ENCODE measurements at regions not wholly inside any gene's neighbourhood (a gene's known extent, or its start where the extent isn't known, plus 50 kb on each side); places are given as distances from the start of the nearest gene placed in this dataset.

DNA sequence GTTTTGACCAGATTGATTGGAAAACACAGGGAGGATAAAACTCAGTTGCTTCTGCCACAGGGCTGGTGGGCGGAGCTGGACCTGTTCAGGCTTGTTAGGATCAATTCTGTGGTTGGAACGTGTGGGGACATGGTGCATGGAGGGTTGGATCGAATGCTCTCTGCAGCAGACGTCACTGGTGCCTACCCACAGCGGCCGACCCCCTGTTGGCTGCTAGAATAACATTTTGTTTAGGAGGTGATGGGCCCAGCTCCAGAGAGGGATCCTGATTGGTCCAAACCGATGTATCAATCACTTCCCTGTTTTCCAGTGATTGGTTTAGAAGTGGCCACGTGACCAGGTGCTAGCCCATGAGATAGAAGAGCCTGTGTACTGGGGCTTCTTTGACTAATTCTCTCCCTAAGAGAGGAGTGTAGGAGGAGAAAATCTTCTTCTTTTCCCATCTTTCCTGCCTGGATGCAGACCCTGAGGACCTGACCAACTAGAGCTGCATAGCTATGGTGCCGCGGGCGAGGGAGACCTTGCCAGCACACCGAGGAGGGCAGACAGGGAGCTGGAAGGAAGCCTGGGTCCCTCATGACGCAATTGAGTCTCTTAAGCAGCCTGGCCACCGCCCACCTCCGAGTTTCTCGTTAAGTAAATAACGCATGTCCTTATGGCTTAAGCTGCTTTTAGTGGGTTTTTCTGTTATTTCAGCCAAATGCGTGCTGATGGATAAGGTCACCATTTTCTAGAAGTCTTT is 163.5 kb downstream of the AACS start:
- DNase-seq, result no peak

DNA sequence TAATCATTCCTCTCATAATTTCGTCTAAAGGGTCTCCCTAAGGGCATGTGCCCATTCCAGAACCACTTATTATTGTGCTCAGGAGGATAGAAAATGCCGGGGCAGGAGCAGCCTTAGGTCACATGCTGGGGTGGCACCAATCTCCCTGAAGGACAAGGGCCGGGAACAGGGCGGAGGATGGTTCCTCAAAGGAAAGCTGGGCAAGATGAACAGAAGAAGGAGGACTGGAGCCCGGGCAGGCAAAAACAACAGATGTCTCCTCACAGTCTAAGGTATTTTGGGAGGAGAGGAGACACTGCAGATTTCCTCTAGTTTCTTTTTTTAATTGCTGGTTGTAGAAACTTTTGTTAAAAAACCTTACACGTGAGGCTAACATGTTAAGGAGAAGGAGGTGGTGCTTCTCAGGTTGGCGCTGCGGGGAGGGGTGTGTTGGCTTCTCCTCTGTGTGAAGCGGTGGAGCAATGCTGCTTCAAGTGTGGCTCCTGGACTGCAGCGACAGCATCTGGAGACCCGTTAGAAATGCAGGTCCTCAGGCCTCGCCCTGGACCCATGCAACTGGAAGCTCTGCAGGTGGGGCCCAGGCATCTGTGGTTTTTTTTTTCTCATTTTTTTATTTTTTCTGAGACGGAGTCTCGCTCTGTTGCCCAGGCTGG is 164.8 kb downstream of the AACS start:
- DNase-seq, result no peak

DNA sequence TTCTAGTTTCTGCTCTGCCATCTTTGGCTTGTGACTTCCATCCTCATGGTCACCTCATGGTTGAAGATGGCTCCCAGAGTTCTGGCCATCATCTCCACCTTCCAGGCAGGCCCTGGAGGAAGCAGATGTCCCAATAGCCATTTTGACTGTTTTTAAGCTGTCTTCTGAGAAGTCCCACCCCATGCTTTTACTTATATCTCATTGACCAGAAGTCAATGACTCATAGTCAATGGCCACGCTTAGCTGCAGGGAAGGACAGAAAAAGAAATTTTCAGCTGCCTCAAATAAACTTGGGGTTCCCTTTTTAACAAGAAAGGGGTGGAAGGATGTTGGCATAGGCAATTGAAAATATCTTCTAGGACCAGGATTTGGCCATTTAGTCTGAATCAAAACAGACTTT is 168.1 kb downstream of the AACS start:
- DNase-seq, result no peak

DNA sequence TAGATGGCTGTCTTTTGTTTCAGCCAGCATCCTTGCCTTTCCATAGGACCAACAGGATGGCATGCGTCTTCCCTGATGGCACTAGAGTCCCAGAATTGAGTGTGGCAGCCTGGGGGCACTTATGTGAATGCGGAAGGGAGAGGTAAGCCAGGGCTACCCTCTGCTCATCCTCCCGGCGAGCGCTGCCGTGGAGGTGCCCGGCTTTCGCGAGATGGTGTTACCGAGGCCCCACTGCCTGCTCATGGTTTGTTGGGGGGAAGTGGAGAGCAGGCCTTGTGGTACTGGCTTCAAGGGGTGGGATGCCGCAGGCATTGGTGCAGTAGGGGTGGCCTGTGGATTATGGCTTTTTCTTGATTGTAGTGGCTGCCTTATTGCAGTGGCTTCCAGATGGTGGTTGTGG is 174.3 kb downstream of the AACS start:
- DNase-seq, result no peak

DNA sequence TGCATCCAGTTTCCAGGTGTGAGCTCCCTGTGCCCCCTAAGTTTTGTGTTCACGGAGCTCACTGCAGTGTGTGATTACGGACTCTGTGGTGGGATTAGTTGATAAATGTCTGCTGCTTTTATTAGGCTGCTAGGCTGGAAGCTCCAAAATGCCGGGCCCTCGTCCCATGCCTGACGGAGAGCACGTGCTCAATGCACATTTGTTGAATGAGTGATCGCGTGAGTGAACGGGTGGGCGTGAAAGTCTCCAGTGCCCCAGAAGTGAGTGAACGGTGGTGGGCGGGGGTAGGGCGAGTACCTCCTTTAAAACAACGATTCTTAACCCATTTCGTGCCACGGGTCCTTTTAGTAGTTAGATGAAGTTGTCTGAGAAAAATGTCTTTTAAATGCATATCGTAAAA is 175.5 kb downstream of the AACS start:
- DNase-seq, result no peak

DNA sequence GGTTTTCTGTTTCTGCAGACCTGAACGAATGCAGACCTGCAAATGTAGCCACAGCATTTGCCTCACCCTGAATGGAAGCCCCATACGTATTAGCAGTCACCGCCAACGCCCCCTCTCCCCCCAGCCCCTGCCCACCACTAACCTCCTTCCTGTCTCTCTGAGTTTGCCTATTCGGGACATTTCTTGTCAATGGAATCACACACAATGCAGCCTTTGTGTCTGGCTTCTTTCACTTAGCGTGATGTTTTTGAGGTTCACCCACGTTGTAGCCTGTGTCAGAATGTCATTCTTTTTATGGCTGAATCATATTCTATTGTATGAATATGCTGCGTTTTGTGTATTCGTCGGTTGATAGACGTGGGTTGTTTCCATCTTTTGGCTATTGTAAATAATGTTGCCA is 178.6 kb downstream of the AACS start:
- no peak for DNase-seq

DNA sequence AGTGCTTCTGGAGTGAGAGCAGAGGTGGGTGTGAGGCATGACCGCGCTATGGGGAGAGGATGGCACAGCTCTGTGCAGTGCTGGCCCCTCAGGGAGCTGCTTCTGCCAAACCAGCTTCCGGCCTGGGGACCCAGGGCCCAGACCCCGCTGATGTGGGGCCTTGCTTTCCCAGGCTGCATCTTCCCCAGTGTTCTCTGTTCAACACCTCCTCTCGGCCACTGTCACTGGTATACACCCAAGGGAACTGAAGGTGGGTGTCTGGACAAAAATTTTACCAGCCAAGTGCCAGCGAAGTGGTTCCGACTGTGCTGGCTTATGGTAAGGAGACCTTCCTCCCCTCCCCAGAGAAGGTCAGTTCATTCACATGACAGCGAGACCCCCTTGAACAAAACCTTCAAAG is 179.1 kb downstream of the AACS start:
- DNase-seq, result no peak

DNA sequence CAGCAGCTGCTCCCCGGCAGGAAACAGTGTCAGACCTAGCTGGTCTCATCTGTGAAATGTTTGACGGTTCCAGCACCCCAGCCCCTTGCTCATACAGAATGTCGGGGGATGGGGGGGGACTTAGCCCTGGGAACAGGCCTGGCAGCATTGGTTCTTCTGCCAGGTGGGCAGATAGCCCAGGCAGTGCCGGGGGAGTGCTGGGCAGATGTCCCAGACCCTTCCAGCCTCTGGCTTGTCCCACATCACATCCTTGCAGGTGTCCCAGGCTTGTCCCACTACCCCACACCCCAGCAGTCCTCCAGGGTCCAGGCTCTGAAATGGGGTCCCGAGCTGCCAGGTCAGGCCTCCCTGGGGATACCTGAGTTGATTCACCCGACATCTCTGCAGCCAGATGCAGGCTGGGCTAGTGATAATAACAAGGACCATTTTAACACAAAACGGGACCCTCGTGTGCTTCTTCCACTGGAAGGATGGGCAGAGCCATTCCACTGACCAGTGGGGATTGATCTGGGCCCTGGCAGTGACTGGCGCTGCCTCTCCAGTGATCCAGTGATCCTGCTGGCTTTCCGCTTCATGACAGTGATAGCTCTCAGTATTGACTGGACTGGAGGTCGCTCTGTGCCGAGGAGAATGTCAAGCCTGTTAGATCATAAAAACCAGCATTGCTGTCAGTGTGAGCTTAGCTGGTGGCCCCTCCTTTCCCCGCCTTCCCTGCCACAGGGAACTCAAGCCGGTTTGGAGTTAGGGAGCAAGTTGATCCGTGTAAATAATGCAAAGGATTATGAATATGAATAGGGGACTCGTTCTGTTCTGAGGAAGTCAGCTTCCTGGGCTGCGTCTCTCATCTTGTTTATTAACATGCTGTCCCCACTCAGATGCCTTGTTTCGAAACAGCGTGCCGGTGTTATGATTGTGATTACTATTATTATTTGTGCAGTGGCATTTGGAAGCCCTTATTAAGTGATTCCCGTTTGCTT is 180.6 kb downstream of the AACS start:
- no peak for DNase-seq

DNA sequence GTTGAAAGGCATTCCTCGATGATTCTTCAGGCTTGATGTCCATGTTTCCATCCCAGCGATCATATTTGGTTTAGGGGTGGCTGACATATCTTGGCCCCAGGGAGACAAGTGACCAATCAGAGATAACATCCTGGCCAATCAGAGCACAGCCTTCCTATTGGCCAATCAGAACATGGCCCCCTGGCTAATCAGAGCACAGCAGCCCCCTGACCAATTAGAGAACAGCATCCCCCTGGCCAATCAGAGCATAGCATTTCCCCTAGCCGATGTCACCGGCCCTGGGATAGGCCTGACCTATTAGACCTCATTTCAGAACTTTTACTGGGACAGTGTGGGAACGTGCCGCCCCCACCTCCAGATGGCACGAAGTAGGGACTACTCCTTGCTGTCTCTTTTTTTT is 182.2 kb downstream of the AACS start:
- no peak for DNase-seq

DNA sequence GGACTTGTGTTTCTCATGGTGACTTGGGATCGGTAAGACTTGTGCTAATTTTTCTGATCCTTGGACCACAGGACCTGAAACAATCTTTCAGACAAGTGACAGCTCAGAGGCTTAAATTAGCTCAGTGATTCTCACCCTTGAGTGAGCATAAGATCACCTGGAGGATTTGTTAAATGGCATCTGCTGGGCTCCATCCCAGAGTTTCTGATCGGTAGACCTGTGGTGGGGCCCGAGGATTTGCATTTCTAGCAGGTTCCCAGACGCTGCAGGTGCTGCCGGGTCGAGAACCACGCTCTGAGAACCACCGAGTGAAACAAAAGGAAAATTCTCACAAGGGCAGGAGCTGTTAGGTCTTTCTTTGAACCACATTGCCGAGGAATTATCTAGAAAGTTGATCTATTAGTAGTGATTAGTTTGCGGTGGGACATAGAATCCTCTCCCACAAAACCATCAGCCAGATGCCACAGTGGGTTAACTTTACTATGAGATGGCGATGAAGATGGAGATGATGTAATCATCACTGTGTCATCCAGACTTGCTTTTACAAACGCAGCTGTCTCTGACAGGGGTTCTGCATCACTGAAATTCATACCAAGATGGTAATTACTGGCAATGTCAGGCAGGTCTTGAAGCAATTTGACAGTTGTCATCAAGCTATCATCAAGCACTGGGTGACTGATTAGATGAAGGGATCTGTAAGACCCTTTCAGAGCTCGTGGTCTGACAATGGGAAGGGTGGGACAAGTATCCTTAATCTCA is 184.0 kb downstream of the AACS start:
- DNase-seq, result no peak

DNA sequence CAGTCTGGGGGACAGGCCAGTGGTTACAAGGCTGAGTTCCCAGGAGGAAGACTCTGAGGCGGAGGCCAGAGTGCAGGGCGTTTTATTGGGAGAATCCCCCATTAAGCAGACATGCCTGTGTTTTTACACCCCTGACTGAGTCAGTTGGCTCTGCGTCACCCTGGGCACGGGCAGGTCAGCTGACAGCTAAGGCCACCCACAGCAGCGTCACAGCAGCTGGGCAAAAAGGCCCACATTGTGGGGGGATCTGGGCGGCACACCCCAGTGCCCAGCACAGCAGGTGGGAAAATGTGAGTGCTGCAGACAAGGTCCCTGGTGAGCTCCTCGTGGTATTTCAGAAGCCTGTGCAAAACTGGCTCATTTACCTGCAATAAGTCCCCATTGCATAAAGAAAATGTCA is 184.7 kb downstream of the AACS start:
- no peak for DNase-seq

DNA sequence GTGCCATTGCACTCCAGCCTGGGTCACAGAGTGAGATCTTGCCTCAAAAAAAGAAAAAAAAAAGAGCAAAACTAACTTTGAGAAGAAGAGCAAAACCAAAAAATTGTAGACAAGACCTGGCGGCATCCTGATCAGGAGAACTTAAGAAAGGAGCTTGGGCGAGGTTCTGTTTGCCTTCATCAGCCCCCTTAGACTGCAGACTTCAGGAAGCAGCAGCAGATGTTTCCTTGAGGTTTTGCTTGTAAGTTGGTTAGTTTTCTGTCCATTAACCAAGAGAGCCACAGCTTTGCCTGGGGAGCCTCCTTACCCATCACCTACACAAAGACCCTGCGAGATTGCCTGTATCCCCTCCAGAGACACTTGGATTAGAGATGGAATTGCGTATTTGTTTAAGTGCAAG is 189.0 kb downstream of the AACS start:
- DNase-seq, result no peak

DNA sequence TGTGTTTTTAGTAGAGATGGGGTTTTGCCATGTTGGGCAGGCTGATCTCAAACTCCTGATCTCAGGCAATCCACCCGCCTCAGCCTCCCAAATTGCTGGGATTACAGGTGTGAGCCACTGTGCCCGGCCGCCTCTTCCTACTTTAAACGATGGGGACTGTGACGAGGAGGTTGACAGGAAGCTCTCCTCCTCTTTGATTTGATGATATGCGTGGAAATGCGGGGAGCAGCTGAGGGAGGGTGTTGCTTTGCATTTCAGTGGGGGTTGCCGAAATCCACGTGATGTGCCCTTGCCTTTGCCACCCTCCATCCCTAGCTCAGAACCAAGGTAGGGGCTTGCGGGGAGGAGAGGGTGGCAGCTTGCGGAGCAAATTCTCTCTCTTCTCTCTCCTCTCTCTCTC is 189.6 kb downstream of the AACS start:
- no peak for DNase-seq

DNA sequence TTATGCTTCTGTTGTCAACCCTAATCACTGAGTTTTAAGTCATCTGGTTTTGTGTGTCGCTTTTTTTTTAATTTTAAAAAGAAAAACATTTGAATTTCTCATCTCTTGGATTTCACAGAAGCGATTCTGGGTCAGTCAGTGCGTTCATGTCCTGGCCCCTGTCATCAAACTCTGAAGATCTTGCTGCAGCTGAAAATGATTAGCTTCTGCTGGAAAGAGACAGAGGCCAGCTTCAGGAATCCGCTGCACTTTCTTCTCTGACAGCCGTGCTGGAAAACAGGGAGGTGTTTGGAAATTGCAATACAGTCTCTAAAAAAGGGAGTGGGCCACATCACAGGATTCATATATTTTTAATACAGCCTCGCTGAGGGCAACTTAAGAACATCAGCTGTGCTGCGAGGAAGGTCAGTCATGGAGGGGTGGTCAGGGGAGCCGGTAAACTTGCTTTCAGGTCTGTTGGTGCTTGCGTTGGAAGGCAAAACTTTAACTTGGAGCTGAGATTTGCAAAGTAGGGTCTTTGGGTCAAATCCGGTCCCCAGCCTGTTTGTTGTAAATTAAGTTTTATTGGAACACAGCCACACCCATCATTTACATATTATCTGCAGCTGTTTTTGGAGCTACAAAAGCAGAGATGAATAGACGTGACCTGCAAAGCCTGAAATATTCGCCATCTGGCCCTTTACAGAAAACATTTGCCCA is 190.8 kb downstream of the AACS start:
- DNase-seq, result no peak

DNA sequence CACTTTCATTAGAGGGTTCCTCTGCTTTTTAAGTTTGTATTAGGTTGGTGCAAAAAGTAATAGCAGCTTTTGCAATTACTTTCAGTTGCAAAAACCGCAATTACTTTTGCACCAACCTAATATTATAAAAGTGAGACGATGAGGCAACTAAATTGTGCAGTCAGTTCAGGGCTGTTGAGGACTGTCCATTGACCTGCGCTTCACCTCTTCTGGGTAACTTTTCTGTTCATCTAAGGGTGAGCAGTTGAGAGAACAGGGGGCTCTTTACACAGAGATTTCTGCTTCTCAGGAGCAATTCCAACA is 191.3 kb downstream of the AACS start:
- no peak for DNase-seq

DNA sequence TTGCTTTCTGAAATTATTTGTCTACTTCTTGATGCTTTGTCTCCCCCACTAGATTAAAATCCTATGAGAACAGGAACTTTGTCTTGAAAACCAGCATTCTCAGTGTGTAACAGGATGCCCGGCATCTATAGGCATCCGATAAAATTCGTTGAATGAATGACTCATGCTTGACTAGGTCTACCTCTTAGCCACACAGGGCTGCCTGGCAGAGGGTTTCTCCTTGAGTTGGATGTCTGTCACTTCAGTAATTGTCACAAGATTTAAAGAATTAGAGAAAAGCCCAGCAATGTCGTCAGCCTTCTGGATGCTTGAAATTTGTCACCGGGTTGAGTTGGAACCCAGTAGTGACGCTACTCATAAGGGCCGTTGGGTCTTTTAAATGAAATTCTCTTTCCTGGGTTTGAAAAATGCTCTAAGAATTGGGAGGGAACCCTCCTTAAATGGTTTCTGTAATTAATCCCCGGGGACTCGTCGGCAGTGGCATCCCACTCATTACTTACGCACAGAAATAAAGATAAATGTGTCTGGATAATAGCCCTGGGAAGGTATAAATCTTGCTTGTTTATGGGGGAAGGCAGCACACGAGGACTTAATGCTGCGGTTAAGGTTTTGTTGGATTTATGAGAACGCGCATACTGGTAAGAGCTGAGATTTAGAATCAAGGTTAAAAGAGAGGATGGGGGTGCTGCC is 194.1 kb downstream of the AACS start:
- no peak for DNase-seq

DNA sequence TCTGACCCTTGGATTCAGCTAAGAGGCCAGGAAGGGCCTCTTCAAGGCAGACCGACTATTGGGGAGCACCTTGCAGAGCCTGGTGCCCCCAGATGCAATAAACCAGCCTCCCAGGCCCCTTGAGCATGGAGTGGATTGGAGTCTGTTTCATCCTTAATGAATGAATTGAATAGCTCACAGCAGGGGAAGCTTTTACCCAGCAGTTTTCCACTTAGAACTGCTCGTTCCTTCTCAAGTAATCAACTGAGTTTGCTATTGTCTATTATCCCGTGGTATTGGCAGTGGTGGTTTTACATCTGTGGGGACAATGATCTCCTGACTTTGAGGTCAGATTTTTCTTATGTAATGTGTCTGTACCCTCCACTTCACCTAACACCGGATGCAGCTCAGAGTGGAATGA is 197.6 kb downstream of the AACS start:
- DNase-seq, result peak; percentile 31

DNA sequence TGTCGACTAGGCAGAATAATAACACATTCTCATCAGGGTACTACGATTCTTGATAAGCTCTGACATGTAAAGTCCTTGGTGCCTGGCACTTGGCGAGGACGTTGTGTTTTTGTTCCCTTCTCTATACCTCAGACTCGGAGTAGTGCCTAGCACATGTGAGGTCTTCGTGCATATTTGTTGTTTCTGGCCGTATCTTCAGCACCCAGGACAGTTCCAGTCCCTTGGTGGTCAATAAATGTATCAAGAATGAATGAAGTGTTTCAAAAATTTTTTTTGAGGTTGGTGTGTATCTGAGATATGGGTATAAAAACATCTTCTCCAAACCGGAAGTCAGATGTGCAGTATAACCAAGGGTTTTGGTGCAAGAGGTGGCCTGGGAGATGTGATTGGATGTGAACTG is 198.2 kb downstream of the AACS start:
- DNase-seq, result no peak

DNA sequence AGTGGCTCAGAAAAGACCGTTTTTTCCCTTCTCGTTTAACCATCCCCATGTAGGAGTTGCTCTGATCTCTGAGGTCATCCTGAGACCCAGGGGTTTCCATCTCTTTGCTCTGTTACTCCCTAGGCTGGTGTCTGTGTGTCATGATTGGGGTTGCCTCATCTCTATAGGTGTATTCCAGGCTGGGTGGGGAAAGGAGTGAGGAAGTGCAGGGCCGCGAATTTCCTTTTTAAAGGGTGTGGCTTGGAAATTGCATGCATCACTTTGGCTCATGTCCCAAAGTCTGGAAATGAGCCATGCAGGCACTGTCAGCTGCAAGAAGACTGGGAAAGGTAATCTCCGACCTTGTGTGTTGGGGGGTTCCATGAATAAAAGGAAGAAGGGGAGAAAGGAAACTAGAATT is 201.9 kb downstream of the AACS start:
- DNase-seq, result no peak

DNA sequence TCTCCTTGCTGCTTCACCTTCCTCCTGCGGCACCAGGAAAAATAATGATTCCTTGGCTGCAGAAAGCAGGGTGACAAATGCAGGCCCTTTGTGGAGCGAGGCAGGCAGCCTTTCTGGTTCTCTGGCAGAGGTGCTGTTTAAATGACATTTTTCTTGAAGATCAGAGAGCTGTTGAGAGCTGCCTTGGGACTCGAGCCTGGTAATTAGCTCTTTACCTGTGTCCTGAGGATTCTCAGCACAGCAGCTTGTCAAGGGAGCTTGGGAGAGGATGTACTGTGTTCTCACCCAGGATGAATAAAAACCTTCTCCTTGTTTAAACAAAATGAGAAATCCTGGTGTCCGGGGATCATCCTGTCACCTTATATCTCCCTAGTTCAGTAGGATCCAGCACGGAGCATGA is 204.0 kb downstream of the AACS start:
- no peak for DNase-seq

DNA sequence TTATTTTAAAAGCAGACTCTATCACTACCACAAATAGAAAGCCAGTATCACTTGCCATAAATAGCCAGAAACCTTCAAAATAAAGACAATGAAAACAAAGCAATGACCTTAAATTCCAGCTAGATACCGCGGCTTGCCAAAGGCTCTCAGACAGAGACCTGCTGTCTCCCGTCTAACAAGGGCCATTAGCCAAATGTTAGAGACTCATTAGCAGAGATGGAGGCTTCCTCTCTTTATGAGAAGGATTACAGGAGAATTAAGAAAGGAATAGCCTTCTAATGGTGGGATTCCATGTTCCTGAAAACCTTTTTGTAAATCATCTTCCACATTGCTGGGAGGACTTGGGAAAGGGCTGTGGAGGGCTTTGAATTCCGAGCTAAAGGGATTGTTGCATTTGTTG is 206.7 kb downstream of the AACS start:
- DNase-seq, result no peak

DNA sequence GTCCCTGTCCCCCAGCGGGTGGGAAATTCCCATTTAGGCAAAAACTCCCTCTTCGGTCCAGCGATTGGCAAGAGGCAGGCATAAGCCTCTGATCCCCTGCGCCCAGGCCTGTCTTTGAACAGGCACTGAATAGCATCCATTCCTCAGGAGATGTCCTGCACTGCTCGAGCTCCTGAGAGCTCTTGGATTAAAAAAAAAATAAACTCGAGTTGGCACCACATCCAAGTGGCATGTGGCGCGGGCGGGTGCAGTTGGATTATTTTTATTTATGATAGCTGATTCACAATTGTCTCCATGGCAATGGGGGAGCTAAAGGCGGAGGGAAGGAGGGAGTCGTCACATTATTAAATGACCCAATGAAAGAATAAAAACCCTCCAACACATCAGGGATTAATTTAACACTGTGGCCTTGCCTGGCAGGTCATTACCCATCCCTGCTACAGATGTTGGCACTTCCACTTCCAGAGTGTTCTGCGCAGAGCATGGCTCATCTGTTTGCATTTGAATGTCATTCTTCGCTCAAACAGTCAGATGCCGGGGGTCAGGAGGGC is 207.2 kb downstream of the AACS start:
- no peak for DNase-seq

Measured in DMS79 (cell line).